ENCODE measurements at regions not wholly inside any gene's neighbourhood (a gene's known extent, or its start where the extent isn't known, plus 50 kb on each side); places are given as distances from the start of the nearest gene placed in this dataset.

- no peak overlapping the region for H4K8ac ChIP-seq (ENCODE audit: extremely low read depth, insufficient read depth, low read length)
- no peaks in the 10 kb centered on the region for H3K79me2 ChIP-seq (ENCODE audit: control insufficient read depth in 1 of 2, insufficient read depth in 2 of 2, low read length in 2 of 2)
- ChIA-PET POLR2A (ENCODE audit: partially characterized antibody) (no interaction called here), CTCF (ENCODE audit: partially characterized antibody) (no interaction called here)
- no peak overlapping the region for H3K4me2 ChIP-seq (ENCODE audit: insufficient read depth in 1 of 2, low read depth in 2 of 2, low read length in 2 of 2)
- no peaks in the 10 kb centered on the region for H3K79me1 ChIP-seq (ENCODE audit: low read depth, low read length)
- H3K4ac ChIP-seq (replicated peaks; ENCODE audit: insufficient read length, low read depth, low read length): no peak overlapping the region
- no peaks in the 10 kb centered on the region for H3K36me3 ChIP-seq (ENCODE audit: control insufficient read depth in 2 of 4, insufficient read depth in 4 of 4, low read length in 3 of 4)
- H3K9me3 ChIP-seq (ENCODE audit: insufficient read depth in 2 of 2, low read depth in 1 of 2, low read length in 1 of 2): no peaks in the 10 kb centered on the region
- no peaks in the 10 kb centered on the region for H3K4me1 ChIP-seq (replicated peaks in 1 of 4; ENCODE audit: control insufficient read depth in 3 of 4, insufficient read depth in 4 of 4, low read length in 3 of 4)
- no peaks in the 10 kb centered on the region for H3K23me2 ChIP-seq (ENCODE audit: low read depth, low read length)
- DNase-seq (ENCODE audit: low read depth in 1 of 2, low spot score in 2 of 2) (no peak), FAIRE-seq (no peak)
- no peak overlapping the region for H2AK5ac ChIP-seq (ENCODE audit: low read depth, low read length)
- H4K91ac ChIP-seq (replicated peaks; ENCODE audit: insufficient read length, low read length): no peak overlapping the region
- no peak overlapping the region for H2BK15ac ChIP-seq (ENCODE audit: low read length)
- H3K14ac ChIP-seq (ENCODE audit: insufficient read length): no peak overlapping the region
- H2AFZ ChIP-seq (ENCODE audit: low read length): no peak overlapping the region
- no peak overlapping the region for H3K9ac ChIP-seq (replicated peaks in 1 of 4; ENCODE audit: extremely low read depth in 1 of 4, low read depth in 3 of 4, low read length in 3 of 4)
- no peaks in the 10 kb centered on the region for H3K27me3 ChIP-seq (replicated peaks in 1 of 4; ENCODE audit: control insufficient read depth in 3 of 4, extremely low read depth in 1 of 4, insufficient read depth in 3 of 4, low read length in 3 of 4)
- no peak overlapping the region for H3K23ac ChIP-seq (ENCODE audit: insufficient read length)
- H2BK120ac ChIP-seq (replicated peaks; ENCODE audit: low read depth, low read length): no peak overlapping the region
- H3K56ac ChIP-seq (replicated peaks; ENCODE audit: insufficient read length, low read depth, low read length): no peak overlapping the region
- H3K18ac ChIP-seq (ENCODE audit: extremely low read depth, low read length): no peak overlapping the region
- 98% methylated on average over 2 of the region's 2 CpGs; no CpG with 5 or more reads in 1 of the 2 experiments for WGBS, 2 experiments (ENCODE audit: extremely low coverage in 1 of 2, insufficient coverage in 1 of 2, insufficient read length in 1 of 2, insufficient replicate concordance in 2 of 2, low coverage in 1 of 2, low lambda C conversion rate in 2 of 2, missing lambda C conversion rate in 1 of 2)
- TF ChIP-seq POLR2A (IDR thresholded peaks at IDR 0.05; ENCODE audit: control extremely low read depth in 1 of 2, low read depth in 2 of 2, low read length in 2 of 2) (no peak), NANOG (IDR thresholded peaks at IDR 0.05; ENCODE audit: insufficient read depth, low read depth, low read length, poor library complexity, severe bottlenecking) (no peak), MAX (IDR thresholded peaks at IDR 0.05) (no peak), SP1 (IDR thresholded peaks at IDR 0.05; ENCODE audit: low read depth, low read length) (no peak), CTBP2 (IDR thresholded peaks at IDR 0.05; ENCODE audit: borderline replicate concordance, insufficient read depth, insufficient read length, low read length) (no peak), ZNF274 (IDR thresholded peaks at IDR 0.05; ENCODE audit: borderline replicate concordance, extremely low read depth, low read length) (no peak), JUN (IDR thresholded peaks at IDR 0.05; ENCODE audit: low read depth, low read length) (no peak), KDM1A (IDR thresholded peaks at IDR 0.05; ENCODE audit: borderline replicate concordance, low read length) (no peak), HDAC6 (IDR thresholded peaks at IDR 0.05; ENCODE audit: low read depth, low read length) (no peak), BACH1 (IDR thresholded peaks at IDR 0.05; ENCODE audit: low read length) (no peak), ATF3 (IDR thresholded peaks at IDR 0.05; ENCODE audit: insufficient read depth, low read depth, low read length) (no peak)
- H4K5ac ChIP-seq (ENCODE audit: insufficient read length, low read depth, low read length): no peak overlapping the region
- no peak overlapping the region for H2BK5ac ChIP-seq (ENCODE audit: low read depth, low read length)
- H2BK12ac ChIP-seq (ENCODE audit: low read depth, low read length): no peak overlapping the region
- H3K27ac ChIP-seq (ENCODE audit: low read depth, low read length): no peak overlapping the region
- no peak overlapping the region for H3K4me3 ChIP-seq (ENCODE audit: extremely low read depth in 1 of 4, insufficient read depth in 2 of 4, low read depth in 3 of 4, low read length in 4 of 4)
- no peak overlapping the region for H2BK20ac ChIP-seq (ENCODE audit: low read length)
- no peaks in the 10 kb centered on the region for H4K20me1 ChIP-seq (replicated peaks in 1 of 2; ENCODE audit: control insufficient read depth in 1 of 2, insufficient read depth in 2 of 2, low read length in 2 of 2)
Observed at GRCh38 chr7:81355911-81356310, 413.9 kb downstream of the HGF start.
